C4-2B (cell line): ENCODE measurements at regions not wholly inside any gene's neighbourhood (a gene's known extent, or its start where the extent isn't known, plus 50 kb on each side); places are given as distances from the start of the nearest gene placed in this dataset.

Experiments
- ZFX ChIP-seq: fragments of 450-650 bp; IDR thresholded peaks from 2 replicates; pipeline ENCODE4 v1.6.1; 2017
- TF ChIP-seq, protein P1 (sequence below): fragments of 450-650 bp; conservative IDR thresholded peaks from 2 replicates; pipeline ENCODE4 v1.5.1; 2017; ENCODE audit warnings: mild to moderate bottlenecking

DNA sequence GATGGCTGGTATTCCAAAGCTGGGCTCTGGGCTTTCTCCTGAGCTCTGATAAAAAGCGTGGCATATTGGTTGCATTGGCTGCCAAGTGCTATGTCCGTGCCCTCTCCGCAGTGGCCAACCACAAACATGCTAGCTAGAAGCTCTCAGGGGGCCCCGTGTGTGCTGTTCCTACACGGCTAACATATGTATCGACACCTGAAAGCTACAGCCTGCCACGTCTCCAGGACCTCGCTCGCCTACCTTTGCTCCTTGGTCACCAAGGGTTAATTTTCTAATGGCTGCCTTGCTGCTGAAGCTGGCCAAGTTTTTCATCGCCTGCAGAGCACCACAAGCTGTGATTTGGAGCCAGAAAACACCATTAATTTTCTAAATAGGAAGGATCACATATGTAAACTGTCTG is 888.4 kb downstream of the BCL11A start:
- TF ChIP-seq, protein P1, sequence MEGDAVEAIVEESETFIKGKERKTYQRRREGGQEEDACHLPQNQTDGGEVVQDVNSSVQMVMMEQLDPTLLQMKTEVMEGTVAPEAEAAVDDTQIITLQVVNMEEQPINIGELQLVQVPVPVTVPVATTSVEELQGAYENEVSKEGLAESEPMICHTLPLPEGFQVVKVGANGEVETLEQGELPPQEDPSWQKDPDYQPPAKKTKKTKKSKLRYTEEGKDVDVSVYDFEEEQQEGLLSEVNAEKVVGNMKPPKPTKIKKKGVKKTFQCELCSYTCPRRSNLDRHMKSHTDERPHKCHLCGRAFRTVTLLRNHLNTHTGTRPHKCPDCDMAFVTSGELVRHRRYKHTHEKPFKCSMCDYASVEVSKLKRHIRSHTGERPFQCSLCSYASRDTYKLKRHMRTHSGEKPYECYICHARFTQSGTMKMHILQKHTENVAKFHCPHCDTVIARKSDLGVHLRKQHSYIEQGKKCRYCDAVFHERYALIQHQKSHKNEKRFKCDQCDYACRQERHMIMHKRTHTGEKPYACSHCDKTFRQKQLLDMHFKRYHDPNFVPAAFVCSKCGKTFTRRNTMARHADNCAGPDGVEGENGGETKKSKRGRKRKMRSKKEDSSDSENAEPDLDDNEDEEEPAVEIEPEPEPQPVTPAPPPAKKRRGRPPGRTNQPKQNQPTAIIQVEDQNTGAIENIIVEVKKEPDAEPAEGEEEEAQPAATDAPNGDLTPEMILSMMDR: no peak
- no peak for TF ChIP-seq ZFX
